NCI-H774 (cell line): ENCODE measurements at regions not wholly inside any gene's neighbourhood (a gene's known extent, or its start where the extent isn't known, plus 50 kb on each side); places are given as distances from the start of the nearest gene placed in this dataset.

Experiments
- DNase-seq: peaks from one replicate; lab custom pipeline; 2025; lab: John Stamatoyannopoulos, UW

GRCh38 chr4:177109769-177110168 is 199.9 kb upstream of the NEIL3 start:
- no peak for DNase-seq

- no peak for DNase-seq
Measured at GRCh38 chr4:177116161-177116560, 193.5 kb upstream of the NEIL3 start.

- DNase-seq = no peak
Measured at GRCh38 chr4:177117256-177117655, 192.4 kb upstream of the NEIL3 start.

- no peak for DNase-seq
Measured at GRCh38 chr4:177118596-177118995, 191.1 kb upstream of the NEIL3 start.

- DNase-seq = no peak
Measured at GRCh38 chr4:177119021-177119471, 190.6 kb upstream of the NEIL3 start.

GRCh38 chr4:177119691-177120090 is 190.0 kb upstream of the NEIL3 start:
- no peak for DNase-seq

GRCh38 chr4:177123811-177124210 is 185.9 kb upstream of the NEIL3 start:
- no peak for DNase-seq

- no peak for DNase-seq
Measured at GRCh38 chr4:177124349-177125064, 185.2 kb upstream of the NEIL3 start.

DNA sequence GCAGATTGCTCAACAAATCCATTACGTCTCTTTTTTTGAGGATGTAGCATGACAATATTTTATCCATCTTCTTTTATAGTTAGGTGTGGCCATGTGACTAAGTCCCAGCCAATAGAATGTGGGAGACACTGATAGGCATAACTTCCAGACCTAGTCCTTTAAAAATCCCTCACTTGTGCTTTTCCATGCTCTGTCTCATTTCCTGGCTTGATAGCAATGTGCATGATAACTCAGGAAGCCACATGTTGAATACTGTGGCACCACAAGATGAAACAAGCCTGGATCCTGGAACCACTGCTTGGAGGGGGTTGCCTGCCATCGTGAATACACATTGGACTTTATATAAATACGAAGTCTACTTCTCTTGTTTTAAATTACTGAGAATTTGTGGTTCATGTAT is 184.0 kb upstream of the NEIL3 start:
- no peak for DNase-seq

GRCh38 chr4:177127658-177128057 is 182.0 kb upstream of the NEIL3 start:
- no peak for DNase-seq

- no peak for DNase-seq
Measured at GRCh38 chr4:177128306-177128705, 181.4 kb upstream of the NEIL3 start.

DNA sequence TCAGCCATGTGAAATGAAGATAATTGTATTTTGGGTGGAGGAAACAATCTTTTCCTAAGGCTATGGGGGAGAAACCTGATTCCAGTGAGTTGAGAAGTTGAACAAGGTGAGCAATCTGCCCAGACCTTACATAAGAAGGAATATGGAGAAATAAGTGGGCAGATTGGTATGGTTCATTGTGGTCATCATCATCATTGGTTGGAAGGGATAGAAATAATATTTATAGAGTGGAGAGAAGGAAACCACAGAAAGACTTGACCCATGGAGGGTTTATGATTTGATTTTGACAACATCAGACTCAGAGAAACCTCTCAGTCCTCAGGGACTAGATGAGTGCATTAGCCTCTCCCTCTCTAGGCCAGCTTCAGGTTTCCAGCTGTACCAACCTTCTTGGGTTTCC is 177.9 kb upstream of the NEIL3 start:
- no peak for DNase-seq

- no peak for DNase-seq
Measured at GRCh38 chr4:177147668-177148067, 162.0 kb upstream of the NEIL3 start.

DNA sequence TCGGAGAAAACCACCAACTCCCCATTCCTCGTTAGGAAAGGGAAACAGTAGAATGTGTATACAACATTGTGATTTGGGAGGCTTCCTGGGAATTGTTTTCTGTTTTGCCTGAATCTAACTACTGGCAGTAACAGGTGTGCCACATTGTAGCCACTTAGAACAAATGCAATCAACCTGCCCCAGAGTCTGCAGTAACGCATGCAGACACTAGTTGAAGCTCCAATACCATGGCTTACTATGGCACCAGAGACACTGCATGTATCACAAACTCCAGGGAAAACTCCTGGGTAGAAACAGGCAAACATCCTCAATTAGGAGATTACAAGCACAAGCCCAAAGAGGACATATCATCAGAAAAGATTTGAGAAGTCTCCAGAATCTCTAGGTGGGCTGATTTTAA is 154.2 kb upstream of the NEIL3 start:
- no peak for DNase-seq

GRCh38 chr4:177159600-177159999 is 150.1 kb upstream of the NEIL3 start:
- DNase-seq = no peak

DNA sequence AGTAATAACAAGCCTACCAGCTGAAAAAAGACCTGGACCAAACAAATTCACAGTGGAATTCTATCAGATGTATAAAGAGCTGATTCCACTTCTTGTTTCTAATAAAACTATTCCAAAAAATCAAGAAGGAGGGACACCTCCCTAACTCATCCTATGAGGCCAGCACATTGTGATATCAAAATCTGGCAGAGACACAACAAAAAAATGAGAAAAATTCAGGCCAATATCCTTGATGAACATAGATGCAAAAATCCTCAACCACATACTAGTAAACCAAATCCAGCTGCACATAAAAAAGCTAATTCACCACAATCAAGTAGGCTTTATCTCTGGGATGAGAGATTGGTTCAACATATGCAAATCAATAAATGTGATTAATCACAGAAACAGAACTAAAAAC is 147.9 kb upstream of the NEIL3 start:
- DNase-seq = no peak

DNA sequence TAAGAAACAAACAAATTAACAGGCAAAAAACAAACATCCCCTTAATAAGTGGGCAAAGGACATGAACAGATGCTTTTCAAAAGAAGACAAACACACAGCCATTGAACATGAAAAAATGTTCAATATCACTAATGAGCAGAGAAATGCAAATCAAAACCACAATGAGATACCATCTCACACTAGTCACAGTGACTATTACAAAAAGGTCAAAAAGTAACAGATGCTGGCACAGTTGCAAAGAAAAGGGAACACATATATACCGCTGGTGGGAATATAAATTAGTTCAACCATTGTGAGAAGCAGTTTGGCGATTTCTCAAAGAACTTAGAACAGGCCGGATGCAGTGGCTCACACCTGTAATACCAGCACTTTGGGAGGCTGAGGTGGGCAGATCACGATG is 146.1 kb upstream of the NEIL3 start:
- DNase-seq = no peak

GRCh38 chr4:177171588-177171987 is 138.1 kb upstream of the NEIL3 start:
- no peak for DNase-seq

GRCh38 chr4:177175473-177175872 is 134.2 kb upstream of the NEIL3 start:
- no peak for DNase-seq

DNA sequence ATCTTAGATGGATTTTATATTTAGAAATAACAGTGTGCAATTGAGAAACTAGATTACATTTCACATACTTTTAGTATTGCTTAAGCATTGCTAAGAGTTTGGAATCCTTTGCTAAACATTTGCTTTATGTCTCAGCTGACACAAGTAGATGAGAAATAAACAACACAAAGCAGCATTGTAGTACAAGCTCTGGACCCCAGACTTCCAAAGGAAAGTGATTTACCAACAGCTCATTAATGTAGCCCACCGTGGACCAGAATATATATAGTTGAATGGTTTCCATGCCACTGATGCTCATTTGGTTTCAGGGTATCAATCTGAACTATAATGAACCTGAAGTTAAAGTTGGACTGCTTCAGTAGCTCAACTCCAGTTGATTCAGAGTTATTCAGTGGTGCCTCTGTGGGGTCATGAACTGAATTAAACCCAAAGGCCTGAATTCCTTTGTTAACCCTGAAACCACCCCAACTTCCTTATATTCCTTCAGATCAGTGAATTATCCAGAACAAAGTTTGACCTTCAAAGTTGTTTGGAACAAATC is 132.1 kb upstream of the NEIL3 start:
- DNase-seq = no peak

DNA sequence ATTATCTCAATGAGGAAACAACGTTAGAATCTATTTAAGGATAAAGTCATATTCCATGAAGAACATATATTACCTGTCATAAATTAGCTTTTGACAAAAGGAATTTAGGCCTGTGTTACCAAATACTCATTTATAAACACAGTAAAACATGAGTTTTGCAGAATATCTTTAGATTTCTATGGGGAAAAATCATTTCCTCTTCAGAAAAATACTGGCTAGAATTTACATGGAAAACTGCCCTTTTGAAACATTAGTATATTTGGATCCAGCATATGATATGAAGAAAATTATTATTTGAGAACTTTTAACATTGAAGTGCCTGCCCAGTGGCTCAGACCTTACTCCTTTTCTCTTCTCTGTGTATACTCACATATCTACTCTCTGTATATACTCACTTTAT is 131.4 kb upstream of the NEIL3 start:
- no peak for DNase-seq

DNA sequence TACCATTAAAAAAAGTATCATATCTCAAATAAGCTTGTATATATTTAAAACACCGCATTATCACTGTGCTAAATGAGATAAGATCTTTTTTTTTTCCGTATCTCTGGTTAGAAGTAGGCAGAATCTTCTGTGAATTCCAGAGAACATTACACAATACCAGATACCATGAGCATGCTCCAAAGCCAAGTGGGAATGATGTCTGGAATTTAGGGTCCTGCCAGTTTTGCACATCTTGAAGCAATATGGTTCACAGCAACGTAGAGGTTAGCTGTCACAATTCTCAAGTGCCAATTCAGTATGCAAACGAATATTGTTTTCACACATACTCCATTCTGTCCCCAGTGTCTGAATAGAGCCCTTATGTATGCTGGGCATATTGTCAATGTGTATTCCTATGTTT is 127.5 kb upstream of the NEIL3 start:
- no peak for DNase-seq

GRCh38 chr4:177182728-177183127 is 126.9 kb upstream of the NEIL3 start:
- no peak for DNase-seq

DNA sequence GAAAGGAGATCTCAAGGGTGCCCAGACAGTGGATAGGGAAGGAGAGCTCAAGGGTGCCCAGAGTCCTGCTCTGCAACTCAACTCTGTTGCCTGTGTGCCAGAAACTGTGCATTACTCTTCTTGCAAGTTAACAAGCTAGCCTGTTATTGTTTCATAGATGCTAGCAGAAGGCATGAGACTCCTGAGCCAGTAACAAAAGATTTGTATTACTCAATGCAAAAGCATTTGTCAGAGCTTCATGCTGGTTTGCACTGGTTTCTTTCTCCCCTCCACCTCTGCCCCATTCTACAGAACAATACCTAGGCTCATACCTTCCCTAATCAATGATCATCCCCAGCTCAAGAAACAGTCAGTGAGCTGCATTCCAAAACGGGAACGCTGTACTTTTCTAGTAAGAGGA is 124.5 kb upstream of the NEIL3 start:
- DNase-seq = no peak
